Right lobe of liver (tissue), 6 donors: ENCODE measurements at regions not wholly inside any gene's neighbourhood (a gene's known extent, or its start where the extent isn't known, plus 50 kb on each side); places are given as distances from the start of the nearest gene placed in this dataset.

Experiments
- ATAC-seq, 4 donors: fragments of 200-7000 bp; cut with Tn5 transposase; one replicate each; pipeline ENCODE4 v1.9.1; 2020; ENCODE audit warnings: mild to moderate bottlenecking in 4 of 4, moderate library complexity in 4 of 4
- DNase-seq, 3 donors: peaks; one replicate each; pipeline ENCODE4 v3.0.0-alpha.2; 2020
- H3K27ac ChIP-seq, 3 donors: fragments of 200-600 bp; one replicate each; pipeline ENCODE4 v1.8.0; 2022
- H3K27me3 ChIP-seq, 2 donors: fragments of 200-600 bp; one replicate each; pipeline ENCODE4 v1.8.0; 2022
- H3K36me3 ChIP-seq, 4 donors: fragments of 200-600 bp; sonication (generic) in 1 of 4; one replicate each; pipeline versions ENCODE4 v1.5.1 to v1.8.0; 2017 to 2022; ENCODE audit warnings: control low read depth in 1 of 4
- H3K4me1 ChIP-seq, 4 donors: fragments of 200-600 bp; sonication (generic) in 1 of 4; one replicate each; pipeline versions ENCODE4 v1.5.1 to v1.8.0; 2017 to 2022; ENCODE audit warnings: control low read depth in 1 of 4
- H3K4me3 ChIP-seq, 3 donors: fragments of 200-600 bp; one replicate each; pipeline ENCODE4 v1.8.0; 2022
- H3K9me3 ChIP-seq, 4 donors: fragments of 200-600 bp; sonication (generic) in 1 of 4; one replicate each; pipeline versions ENCODE4 v1.5.1 to v1.8.0; 2017 to 2022; ENCODE audit warnings: control low read depth in 1 of 4
- CTCF ChIP-seq, 4 donors: fragments of 200-600 bp in 3 of 4; fragments of 450-650 bp in 1 of 4; IDR thresholded peaks; one replicate each; pipeline versions ENCODE4 v1.5.1 to v1.8.0; 2016 to 2022; ENCODE audit warnings: antibody characterized with exemption in 4 of 4, mild to moderate bottlenecking in 2 of 4
- POLR2A ChIP-seq: fragments of 450-650 bp; IDR thresholded peaks from one replicate; pipeline ENCODE4 v1.6.1; 2017; ENCODE audit warnings: antibody characterized with exemption, mild to moderate bottlenecking
- WGBS: methylation state at CpG from one replicate; pipeline ENCODE4 v1.1.6; 2018; ENCODE audit warnings: low coverage, low lambda C conversion rate; ENCODE audit not compliant: insufficient coverage; ENCODE audit errors: missing lambda C conversion rate; 5-methylcytosine and 5-hydroxymethylcytosine counted together
- intact Hi-C, 2 donors: fragments of 100-400 bp; cut with DNase I; formaldehyde crosslinking; loops; one replicate each; pipeline versions ENCODE4 v1.11.2 to v1.14.1; 2022
- donor health status: DM: no; HTN: yes; CAD: no.
- donor health status: DM: no; HTN: no; CAD: no.
- donor health status: DM: no; HTN: no; CAD: no.
- donor health status: DM: no; HTN: yes; CAD: no.
- donor health status: DM: no; HTN: yes; CAD: no.

- Histone ChIP-seq H3K27ac (no peak overlapping the region), H3K9me3 (no peaks in the 10 kb centered on the region), H3K4me1 (no peaks in the 10 kb centered on the region), H3K4me3 (no peak overlapping the region), H3K27me3 (no peaks in the 10 kb centered on the region), H3K36me3 (no peaks in the 10 kb centered on the region)
- no peak for DNase-seq
- WGBS: 71% methylated on average over 4 of the region's 4 CpGs
- ATAC-seq: no peak
- intact Hi-C loops: no loop called here
- TF ChIP-seq CTCF (IDR thresholded peaks at IDR 0.05) (no peak), POLR2A (no peak)
Measured at GRCh38 chr4:185919107-185919506, 107.1 kb upstream of the SORBS2 start.

- no peaks in the 10 kb centered on the region for H3K9me3 ChIP-seq
- no peak for TF ChIP-seq CTCF (IDR thresholded peaks at IDR 0.05)
- no peak for TF ChIP-seq POLR2A
- H3K4me1 ChIP-seq: no peaks in the 10 kb centered on the region
- ATAC-seq: no peak
- no peak overlapping the region for H3K27ac ChIP-seq
- no peak overlapping the region for H3K4me3 ChIP-seq
- intact Hi-C loops: no loop called here
- no peak for DNase-seq
- H3K36me3 ChIP-seq: no peaks in the 10 kb centered on the region
- no peaks in the 10 kb centered on the region for H3K27me3 ChIP-seq
- WGBS: 85% methylated on average over 6 of the region's 6 CpGs
Measured at GRCh38 chr4:185920171-185920570, 108.2 kb upstream of the SORBS2 start.

- no peak for DNase-seq
- no peak overlapping the region for H3K4me3 ChIP-seq
- no peaks in the 10 kb centered on the region for H3K36me3 ChIP-seq
- ATAC-seq: no peak
- no peaks in the 10 kb centered on the region for H3K27me3 ChIP-seq
- H3K27ac ChIP-seq: no peak overlapping the region
- TF ChIP-seq POLR2A (no peak), CTCF (IDR thresholded peaks at IDR 0.05) (no peak)
- intact Hi-C loops: no loop called here
- H3K9me3 ChIP-seq: no peaks in the 10 kb centered on the region
- no peaks in the 10 kb centered on the region for H3K4me1 ChIP-seq
- WGBS: 66% methylated on average over 10 of the region's 10 CpGs
Measured at GRCh38 chr4:185920691-185921260, 108.8 kb upstream of the SORBS2 start.

- H3K4me1 ChIP-seq: no peaks in the 10 kb centered on the region
- no peak overlapping the region for H3K27ac ChIP-seq
- H3K36me3 ChIP-seq: no peaks in the 10 kb centered on the region
- DNase-seq: no peak
- no peak overlapping the region for H3K4me3 ChIP-seq
- H3K9me3 ChIP-seq: no peaks in the 10 kb centered on the region
- WGBS: 35% methylated on average over 9 of the region's 9 CpGs
- peak in 1 of 4 donors; percentile 34 for ATAC-seq
- no peaks in the 10 kb centered on the region for H3K27me3 ChIP-seq
- TF ChIP-seq POLR2A: no peak
- TF ChIP-seq CTCF (IDR thresholded peaks at IDR 0.05): no peak
- intact Hi-C loops: no loop called here
Measured at GRCh38 chr4:185921583-185922555, 109.9 kb upstream of the SORBS2 start.
